ENCODE measurements at regions not wholly inside any gene's neighbourhood (a gene's known extent, or its start where the extent isn't known, plus 50 kb on each side); places are given as distances from the start of the nearest gene placed in this dataset.

GRCh38 chr15:46646490-46646889 lies 1011.7 kb downstream of the SQOR start:
- no peak for DNase-seq (ENCODE audit: low read depth)

GRCh38 chr15:46647046-46647445 lies 1012.2 kb downstream of the SQOR start:
- no peak for DNase-seq (ENCODE audit: low read depth)

GRCh38 chr15:46652266-46652665 lies 1017.4 kb downstream of the SQOR start:
- DNase-seq (ENCODE audit: low read depth): no peak

- DNase-seq (ENCODE audit: low read depth): no peak
These were observed 1020.2 kb downstream of the SQOR start for GRCh38 chr15:46654993-46655392.

GRCh38 chr15:46660096-46660842 lies 1025.4 kb downstream of the SQOR start:
- DNase-seq (ENCODE audit: low read depth): no peak

- no peak for DNase-seq (ENCODE audit: low read depth)
These were observed 1035.4 kb downstream of the SQOR start for GRCh38 chr15:46670258-46670657.

- DNase-seq (ENCODE audit: low read depth): no peak
These were observed 1036.5 kb downstream of the SQOR start for GRCh38 chr15:46671336-46671735.

GRCh38 chr15:46672041-46672440 lies 1037.2 kb downstream of the SQOR start:
- DNase-seq (ENCODE audit: low read depth): no peak

GRCh38 chr15:46676233-46677206 lies 1040.8 kb upstream of the SEMA6D start:
- DNase-seq (ENCODE audit: low read depth): no peak

GRCh38 chr15:46677491-46677890 lies 1039.8 kb upstream of the SEMA6D start:
- no peak for DNase-seq (ENCODE audit: low read depth)

- DNase-seq (ENCODE audit: low read depth): no peak
These were observed 1035.4 kb upstream of the SEMA6D start for GRCh38 chr15:46681901-46682300.

GRCh38 chr15:46682969-46683791 lies 1034.1 kb upstream of the SEMA6D start:
- DNase-seq (ENCODE audit: low read depth): no peak

- no peak for DNase-seq (ENCODE audit: low read depth)
These were observed 1032.2 kb upstream of the SEMA6D start for GRCh38 chr15:46685096-46685495.

- DNase-seq (ENCODE audit: low read depth): no peak
These were observed 1031.6 kb upstream of the SEMA6D start for GRCh38 chr15:46685681-46686080.

GRCh38 chr15:46696281-46696680 lies 1021.0 kb upstream of the SEMA6D start:
- no peak for DNase-seq (ENCODE audit: low read depth)

- no peak for DNase-seq (ENCODE audit: low read depth)
These were observed 1016.0 kb upstream of the SEMA6D start for GRCh38 chr15:46701346-46701745.

- DNase-seq (ENCODE audit: low read depth): no peak
These were observed 1015.4 kb upstream of the SEMA6D start for GRCh38 chr15:46701896-46702295.

- no peak for DNase-seq (ENCODE audit: low read depth)
These were observed 1014.1 kb upstream of the SEMA6D start for GRCh38 chr15:46703020-46703861.

- DNase-seq (ENCODE audit: low read depth): no peak
These were observed 1013.3 kb upstream of the SEMA6D start for GRCh38 chr15:46703871-46704637.

- no peak for DNase-seq (ENCODE audit: low read depth)
These were observed 1009.9 kb upstream of the SEMA6D start for GRCh38 chr15:46707452-46707851.

Data from amniotic epithelial cell (primary cell).